ENCODE measurements at regions not wholly inside any gene's neighbourhood (a gene's known extent, or its start where the extent isn't known, plus 50 kb on each side); places are given as distances from the start of the nearest gene placed in this dataset.

GRCh38 chr3:73734211-73735089 is 109.7 kb upstream of the PDZRN3 start:
- TF ChIP-seq CTCF (optimal IDR thresholded peaks at IDR 0.05 in 1 of 3, IDR thresholded peaks at IDR 0.05 in 1 of 3, conservative IDR thresholded peaks at IDR 0.05 in 1 of 3; ENCODE audit: extremely low read depth in 1 of 3, insufficient read depth in 2 of 3, low read length in 3 of 3) (no peak), EZH2 (IDR thresholded peaks at IDR 0.05; ENCODE audit: low read length) (no peak)
